ENCODE measurements at regions not wholly inside any gene's neighbourhood (a gene's known extent, or its start where the extent isn't known, plus 50 kb on each side); places are given as distances from the start of the nearest gene placed in this dataset.

DNA sequence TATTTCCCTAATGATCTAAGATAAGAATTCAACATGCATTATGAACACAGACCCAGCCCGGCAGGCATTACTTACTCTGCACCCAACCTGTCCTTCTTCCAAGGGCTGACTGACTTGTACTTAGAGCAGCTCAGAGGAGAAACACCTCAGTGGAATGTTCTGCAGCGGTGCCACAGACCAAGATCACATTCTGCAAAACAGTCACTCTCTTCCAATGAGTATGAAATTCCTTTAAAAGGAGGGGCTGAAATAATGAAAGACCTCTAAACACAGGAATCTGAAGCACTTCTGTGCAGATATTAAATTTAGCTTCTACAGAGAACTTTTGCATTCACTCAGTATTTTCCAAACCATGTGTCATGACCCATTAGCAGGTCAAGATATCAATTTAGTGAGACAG, 172.9 kb downstream of the ZDHHC21 start:
- peak; percentile 75 for DNase-seq (ENCODE audit: low read depth, low spot score)

DNA sequence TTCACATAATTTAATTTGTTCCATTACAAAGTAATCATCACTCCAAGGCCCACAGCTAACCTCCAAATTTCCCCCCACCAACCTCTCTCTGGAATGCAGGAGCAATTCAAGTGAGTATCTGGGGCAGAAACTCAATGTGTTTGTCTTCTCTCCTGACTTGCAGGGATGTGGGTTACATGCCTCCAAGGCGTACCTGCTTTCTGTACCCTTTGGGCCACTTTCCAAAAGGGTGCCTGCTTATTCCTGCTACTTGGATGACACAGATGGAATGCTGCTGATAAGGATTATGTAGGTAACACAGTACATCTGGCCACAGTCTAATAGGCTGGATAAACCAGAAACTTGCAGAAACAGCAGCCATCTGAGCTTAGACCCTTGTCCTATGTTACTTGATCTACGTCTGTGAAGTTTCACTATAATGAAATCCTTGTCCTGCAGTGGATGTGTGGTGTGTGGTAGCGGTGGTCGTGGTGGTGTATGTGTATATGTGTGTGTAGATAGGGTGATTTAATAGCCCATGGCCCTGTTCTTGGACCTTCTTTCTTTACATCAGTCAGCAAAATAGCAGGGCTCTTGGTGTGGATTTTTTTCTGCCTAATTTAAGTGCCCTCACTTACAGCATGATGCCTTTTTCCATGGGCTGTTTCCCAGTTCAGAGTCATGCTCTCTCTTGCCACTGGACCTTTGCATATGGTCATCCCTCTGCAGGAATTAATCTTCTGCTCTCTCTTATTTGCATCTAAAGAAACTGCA, 175.9 kb downstream of the ZDHHC21 start:
- DNase-seq (ENCODE audit: low read depth, low spot score), result no peak

DNA sequence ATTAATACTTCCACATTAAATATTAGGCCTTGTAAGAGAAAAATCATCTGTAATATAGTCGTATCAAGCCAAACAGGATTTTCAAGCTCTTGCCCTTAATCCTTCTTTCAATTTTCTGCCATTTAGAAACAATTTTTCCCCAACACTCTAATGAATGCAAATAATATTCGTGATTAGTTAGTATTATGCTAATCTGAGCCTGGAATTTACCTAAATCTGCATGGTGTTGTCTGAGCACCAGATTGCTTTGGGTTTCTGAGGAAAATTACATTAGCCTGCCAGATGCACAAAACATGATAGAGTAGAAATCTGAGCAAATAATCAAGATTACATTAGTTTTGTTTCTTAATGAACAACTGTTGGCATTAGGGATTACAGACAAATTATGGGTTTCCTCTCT, 176.6 kb downstream of the ZDHHC21 start:
- no peak for DNase-seq (ENCODE audit: low read depth, low spot score)

DNA sequence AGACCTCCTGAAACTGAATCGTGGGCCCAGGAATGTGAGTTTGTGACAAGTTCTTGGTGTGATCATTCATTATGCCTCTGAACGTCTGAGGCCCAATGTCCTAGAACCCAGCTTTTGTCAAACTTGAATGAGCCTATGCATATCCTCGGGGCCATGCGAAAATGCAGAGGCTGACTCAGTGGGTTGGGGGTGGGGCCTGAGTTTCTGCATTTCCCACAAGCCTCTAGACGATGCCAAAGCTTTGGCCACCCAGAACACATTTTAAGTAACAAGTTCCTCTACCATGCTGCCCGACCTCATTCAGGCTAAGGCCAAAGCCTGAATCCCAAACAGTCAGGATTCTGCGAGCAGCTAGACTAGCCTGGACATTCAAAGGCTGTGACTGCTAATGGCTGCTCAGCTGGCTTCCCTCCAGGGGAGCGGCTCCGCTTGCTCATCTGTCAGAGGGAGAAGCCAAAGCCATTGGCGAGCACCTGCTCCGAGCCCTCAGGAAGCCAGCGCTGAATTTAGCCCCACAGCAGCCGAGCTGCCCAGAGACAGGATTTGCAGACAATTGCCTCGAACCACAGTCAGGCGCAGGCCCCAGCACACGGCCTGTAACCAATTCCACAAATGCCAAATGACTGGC, 177.5 kb downstream of the ZDHHC21 start:
- DNase-seq (ENCODE audit: low read depth, low spot score), result peak; percentile 29

DNA sequence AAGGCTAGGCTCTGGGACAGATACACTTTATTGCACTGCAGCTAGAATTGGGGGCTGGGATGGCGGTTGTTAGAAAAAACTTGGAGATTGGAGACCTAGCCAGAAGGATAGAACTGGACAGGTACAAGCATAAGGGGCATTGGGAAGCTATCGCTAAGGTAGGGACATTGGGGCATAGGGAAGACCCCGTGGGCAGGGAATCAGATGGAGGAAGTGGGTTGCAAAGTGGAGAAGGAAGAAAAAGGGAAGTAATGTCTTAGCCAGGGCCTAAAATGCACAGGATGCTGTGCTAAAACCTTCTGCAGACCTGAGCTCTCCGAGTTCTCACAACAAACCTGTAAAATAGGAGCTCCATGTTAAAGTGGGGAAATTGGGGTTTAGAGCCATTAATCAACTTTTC, 178.2 kb downstream of the ZDHHC21 start:
- no peak for DNase-seq (ENCODE audit: low read depth, low spot score)

DNA sequence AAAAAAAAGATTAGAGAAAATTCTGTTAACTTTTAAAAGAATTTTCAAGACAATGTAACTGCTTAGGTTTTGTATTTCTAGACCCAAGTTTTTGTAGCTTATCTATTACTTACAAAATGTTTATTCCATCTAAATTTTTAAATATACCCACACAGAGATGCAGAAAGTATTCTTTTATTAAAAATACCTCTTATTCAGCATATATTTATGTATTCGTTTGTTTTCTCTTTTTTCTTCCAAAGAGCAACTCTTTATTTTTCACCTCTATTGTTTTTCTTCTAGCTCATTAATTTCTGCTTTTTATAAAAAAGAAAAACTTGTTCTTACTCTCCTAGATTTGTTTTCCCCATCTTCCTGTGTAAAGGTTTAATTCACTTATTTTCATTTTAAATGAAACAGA, 180.3 kb downstream of the ZDHHC21 start:
- no peak for DNase-seq (ENCODE audit: low read depth, low spot score)

DNA sequence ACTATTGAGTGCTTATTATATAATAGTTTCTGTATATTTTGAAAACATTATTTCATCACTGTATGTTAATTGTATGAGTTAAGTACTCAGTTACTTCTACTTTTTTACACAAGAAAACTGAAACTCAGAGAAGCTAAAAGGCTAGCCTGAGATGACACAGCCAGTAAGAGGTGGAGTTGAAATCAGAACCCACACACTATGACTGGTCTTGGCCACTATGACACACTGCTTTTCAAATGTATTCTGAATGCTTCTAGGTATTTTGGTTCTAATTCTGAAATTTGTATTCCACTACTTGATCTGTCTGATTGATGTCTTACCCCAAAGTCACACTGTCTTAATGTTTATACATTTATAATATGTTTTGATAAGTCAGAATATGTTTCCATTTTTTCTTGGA, 181.8 kb downstream of the ZDHHC21 start:
- peak; percentile 27 for DNase-seq (ENCODE audit: low read depth, low spot score)

DNA sequence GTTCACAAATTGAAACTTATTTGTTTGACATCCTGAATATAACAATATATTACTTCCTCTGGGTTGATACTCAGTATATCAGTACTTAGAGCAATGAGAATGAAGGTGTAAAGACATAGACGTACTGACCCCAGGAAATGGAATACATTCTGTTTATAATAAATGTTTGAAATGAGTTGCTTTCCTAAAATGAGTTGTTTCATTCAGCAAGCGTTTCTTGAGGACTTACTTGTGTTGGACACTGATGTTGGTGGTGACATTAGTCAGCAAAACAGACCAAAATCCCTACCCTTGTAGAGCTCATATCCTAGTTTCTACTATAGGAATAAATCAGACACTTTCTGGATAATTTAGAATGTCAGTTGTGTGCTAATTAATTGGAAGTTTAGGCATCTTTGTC, 184.3 kb downstream of the ZDHHC21 start:
- no peak for DNase-seq (ENCODE audit: low read depth, low spot score)

DNA sequence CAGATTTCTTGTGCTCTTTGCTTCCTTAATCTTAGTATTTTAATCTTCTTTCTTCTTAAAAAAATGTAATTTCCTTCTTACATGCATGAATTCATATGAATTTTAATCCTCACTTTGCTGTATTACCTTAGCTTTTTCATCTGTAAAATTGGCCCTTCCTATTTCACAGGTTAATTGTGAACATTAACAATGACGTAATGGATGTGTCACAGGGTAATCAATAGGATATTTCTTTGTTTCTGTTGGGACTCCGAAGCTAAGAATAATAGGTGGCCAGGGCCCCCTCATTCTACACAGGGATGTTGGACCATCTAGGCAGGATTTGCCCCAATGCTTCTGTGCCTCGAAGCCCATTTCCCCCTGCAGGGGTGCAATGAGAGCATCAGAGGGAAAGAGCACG, 187.4 kb upstream of the NFIB start:
- no peak for DNase-seq (ENCODE audit: low read depth, low spot score)

DNA sequence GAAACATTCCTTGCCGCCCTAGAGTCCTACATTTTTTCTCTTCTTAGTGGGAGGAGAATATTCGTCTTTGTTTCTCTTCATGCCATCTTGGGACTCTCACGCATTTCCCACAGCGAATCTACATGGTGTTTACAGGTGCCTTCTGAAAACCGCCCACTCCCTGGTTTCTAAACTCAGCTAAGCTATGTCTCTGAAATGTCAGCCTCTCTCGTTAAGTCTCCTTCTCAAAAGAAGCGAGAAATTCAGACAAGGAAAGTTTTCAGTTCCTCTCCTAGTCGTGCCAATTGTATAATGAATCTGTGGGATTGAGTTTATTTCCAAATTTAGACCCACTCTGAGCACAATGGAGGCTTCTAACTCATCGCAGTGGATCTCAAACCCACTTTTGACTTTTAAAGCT, 186.8 kb upstream of the NFIB start:
- peak; percentile 13 for DNase-seq (ENCODE audit: low read depth, low spot score)

DNA sequence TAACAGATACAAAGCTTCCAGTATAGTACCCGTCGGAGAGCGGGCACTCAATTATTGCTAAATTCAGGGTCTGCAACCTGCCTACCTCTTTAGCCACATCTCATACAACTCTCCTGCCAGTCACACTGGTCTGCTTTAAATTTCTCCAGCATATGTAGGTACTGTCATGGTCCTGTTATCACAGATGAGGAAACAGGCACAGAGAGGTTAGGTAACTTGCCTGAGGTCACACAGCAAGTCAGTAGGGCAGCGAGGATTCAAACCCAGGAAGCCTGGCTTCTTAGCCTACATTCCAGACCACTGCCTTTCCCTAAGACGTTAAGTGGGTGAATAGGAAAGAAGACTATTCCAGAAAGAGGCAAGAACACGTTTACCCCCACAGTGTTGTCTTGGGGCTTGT, 186.0 kb upstream of the NFIB start:
- DNase-seq (ENCODE audit: low read depth, low spot score), result no peak

DNA sequence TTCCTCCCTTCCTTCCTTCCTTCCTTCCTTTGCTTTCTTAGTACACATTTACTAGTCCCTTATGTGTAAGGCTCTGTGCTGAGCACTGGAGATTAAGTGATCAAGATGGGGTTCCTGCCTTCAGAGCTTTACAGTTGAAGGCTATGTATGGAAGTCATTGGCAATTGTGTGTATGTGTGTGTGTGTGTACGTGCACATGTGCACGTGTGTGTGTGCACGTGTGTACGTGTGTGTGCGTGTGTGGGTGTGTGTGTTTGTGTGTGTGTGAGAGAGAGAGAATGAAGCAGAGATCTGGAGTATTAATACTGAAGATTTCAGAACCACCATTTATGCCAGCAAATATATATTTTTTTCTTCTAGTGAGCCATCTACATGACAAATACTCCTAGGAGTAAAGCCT, 184.9 kb upstream of the NFIB start:
- DNase-seq (ENCODE audit: low read depth, low spot score), result no peak

DNA sequence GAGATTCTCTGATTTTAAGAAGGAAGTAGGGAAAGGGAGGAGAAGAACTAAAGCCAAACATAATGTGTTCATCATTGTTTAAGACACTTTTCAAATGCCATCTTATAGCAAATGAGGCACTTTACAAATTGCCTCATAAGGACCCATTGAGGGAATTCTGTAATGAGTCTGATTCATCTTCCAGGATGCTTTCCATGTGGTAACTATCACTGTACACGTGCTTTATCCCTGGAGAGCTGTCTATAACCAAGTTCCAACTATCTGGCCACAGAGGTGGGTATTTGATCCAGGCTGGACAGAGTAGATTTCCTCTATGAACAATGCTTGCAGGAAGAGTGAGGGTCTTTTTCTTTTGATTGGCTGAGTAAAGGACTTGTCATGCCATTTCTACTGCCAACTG, 183.5 kb upstream of the NFIB start:
- no peak for DNase-seq (ENCODE audit: low read depth, low spot score)

DNA sequence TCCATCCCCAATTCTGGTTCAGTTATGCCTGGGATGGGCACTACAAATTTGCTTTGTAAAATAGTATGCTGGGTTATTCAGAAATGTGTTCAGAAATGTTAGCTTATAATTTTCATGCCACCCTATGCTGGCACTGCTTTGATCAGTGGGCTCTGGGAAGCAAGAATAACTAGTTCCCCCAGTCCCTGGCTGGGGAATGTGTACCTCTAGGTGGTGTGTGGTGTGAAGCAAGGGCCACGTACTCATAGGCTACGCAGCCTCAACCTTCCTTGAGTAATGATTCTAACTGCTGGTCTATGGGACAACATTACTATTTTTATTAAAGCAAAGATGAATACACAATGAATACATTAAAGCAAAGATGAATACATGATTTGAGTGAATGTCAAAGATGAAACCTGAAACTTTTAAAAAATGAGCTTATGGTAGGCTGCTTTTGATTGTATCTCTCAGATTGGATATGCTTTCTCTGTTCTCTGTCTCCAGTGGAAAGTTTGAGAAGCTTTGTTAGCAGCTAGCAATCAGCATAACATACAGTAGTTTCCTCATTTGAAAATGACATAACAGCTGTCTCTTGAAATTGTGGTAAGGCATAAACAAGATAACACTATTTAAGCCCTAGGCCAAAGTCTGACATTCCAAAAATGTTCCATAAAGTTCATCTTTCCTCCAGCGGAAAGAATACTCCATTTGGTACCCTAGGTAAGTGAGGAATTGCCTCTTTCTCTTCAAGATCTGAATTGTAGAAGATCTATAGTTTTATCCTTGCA, 174.7 kb upstream of the NFIB start:
- DNase-seq (ENCODE audit: low read depth, low spot score), result no peak

DNA sequence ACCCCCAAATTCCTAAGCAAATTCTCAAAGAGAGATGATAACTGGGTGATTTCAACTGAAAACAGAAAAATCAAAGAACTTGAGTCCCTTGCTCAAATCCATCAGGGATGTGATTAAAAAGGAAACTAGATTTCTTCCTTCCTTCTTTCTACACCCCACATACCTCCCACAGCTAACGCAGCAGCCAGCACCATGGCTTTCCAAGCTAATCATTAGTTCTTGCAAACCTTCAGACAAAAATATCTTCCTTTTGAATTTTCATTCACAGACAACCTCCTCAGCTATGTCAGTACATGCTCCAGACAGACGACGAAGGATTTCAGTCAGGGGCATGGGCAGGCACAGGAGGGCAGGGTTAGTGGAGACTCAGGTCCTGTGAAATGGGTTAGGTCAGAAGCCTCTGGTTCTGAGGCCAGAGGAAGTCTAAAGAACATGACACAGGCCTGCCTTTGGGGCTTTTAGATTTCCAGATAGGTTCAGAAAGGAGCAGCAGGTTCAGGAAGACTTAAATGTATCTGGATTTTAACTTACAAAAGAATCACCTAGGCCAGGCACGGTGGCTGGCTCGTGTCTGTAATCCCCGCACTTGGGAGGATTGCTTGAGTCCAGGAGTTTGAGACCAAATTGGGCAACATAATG, 173.7 kb upstream of the NFIB start:
- DNase-seq (ENCODE audit: low read depth, low spot score), result no peak

DNA sequence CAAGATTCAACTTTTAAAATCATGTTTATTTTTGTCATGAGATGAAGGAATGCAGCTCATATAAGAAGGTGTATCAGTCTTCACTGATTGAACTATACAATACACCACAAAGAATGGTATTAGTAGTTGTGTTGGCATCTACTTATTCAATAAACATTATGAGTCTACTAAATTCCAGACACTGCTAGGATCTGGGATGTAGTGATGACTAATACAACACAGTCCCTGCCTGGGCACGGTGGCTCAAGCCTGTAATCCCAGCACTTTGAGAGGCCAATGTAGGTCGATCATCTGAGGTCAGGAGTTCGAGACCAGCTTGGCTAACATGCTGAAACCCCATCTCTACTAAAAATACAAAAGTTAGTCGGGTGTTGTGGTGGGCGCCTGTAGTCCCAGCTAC, 171.4 kb upstream of the NFIB start:
- peak; percentile 24 for DNase-seq (ENCODE audit: low read depth, low spot score)

DNA sequence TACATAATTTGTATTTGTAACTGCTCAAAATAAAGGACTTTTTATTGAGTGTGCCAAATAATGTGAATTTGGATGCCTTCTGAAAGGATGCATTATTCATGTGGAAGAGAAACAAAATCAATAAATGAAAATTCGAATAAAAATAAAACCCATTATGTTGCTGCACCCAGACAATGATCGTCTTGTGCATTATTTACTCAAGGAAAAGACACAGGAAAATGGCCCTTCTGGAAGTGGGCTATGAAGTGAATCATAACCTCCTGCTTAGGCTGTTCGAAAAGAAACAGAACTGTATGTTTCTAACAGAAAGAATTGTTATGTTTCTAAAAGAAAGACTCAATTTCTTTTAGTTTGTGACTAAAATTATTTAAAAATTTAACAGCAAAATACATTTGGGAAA, 168.9 kb upstream of the NFIB start:
- DNase-seq (ENCODE audit: low read depth, low spot score), result no peak

DNA sequence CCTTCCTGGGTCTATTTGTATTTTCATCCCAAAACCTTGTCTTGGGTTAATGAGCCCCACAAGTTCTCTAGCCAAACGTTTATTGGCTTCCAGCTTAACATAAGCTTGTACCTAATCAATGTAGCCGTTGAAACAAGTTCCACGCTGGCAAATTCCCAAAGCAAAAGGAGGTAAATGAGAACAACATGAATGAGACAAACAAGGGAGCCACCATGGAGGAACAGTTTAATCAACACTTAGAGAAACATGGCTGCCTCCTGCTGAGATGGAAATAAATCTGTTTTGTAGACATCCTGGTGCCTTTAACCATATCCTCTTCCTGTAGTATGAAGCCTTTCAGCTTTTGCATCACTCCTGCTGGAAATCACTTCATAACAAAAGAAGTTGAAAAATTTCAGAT, 166.6 kb upstream of the NFIB start:
- no peak for DNase-seq (ENCODE audit: low read depth, low spot score)

DNA sequence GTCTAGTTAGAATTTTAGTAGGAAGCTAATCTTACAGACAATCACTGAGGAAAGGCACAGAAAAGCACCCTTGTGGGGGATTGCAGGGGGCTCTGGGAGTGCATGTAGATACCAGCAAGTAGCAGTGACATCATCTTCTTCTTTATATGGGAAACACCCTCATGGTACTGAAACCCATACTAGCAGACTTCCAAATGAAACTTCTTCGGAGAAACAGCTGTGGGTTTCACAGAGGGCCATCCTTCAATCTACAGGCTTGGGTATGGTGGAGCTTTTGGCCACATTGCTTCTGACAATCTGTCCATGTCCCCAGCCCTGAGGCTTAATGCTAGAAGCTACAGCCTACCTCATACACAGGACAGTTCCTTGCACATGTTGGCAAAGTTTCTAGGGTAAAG, 165.2 kb upstream of the NFIB start:
- no peak for DNase-seq (ENCODE audit: low read depth, low spot score)

DNA sequence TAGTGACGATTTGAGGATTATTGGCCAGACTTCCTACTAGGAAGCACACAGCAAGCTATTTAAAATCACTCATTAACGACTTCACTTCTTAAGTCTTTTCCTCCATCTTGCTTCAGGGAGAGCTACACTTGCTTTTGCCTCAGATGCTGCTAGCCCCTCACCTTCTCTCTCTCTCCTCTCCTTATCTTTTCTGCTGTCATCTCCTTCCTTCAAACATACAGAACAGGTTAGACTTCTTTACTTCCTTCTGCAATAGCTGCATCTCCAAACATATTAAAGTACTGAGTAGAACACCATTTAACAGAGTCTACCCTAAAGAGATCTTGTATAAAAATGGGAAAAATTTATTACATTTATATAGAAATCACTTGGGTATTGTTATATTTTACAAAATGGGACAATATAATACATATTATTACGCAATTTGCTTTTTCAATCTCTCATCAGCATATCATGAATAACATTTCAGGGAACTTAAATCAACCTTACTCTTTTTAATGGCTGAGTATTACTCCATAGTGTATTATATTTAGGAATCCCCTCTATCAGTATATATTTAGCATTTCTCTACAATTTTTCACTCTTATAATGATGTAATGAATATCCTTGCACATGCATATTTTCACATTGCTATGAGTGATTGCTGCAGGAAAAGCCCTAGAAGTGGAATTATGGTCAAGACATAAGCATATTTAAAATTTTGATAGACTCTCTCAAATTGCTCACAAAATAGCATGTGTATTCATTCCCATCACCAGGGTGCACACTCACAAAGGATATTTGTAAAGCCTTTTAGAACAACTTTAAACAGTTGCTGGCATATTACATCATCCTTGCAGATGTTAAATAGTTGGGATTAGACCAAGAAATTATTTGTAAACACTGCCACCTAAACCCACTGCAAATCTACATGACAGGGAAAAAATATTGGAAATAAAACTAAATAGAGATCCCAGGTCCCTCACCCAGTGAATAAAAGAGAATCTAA, 164.5 kb upstream of the NFIB start:
- DNase-seq (ENCODE audit: low read depth, low spot score), result no peak

DNA sequence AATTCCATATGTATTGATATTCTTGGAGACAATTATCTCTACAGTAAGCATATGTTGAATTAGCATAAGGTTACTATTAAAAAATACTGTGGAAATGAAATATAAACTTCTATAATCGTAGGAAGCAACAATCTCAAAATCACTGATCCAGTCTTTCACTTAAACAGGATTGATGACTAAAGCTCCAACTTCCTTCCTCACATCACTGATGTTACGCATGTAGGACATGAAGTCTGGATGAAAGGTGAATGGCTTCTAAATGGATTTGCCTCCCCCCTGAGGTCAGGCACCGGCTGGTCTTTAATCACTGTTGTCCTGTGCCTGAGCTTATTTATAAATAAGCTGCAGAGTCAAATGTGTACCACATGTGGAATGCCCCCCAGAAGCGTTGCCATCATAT, 157.1 kb upstream of the NFIB start:
- DNase-seq (ENCODE audit: low read depth, low spot score), result no peak
